PC-9 (cell line): ENCODE measurements at regions not wholly inside any gene's neighbourhood (a gene's known extent, or its start where the extent isn't known, plus 50 kb on each side); places are given as distances from the start of the nearest gene placed in this dataset.

Experiments
- BruUV-seq: library from RNA; stranded (reverse); fragments of 400-500 nt; replicated peaks from 2 replicates; lab custom pipeline; 2021; lab: Mats Ljungman, UMichigan
- CTCF ChIA-PET: fragments of 300-600 bp; sonication (Branson Sonifier 250); formaldehyde crosslinking; loops from one replicate; lab custom pipeline; 2022; ENCODE audit warnings: antibody characterized with exemption; lab: Charles Lee
- POLR2A ChIA-PET: fragments of 300-600 bp; sonication (Branson Sonifier 250); formaldehyde crosslinking; loops from one replicate; lab custom pipeline; 2022; ENCODE audit warnings: antibody characterized with exemption; ENCODE audit not compliant: unreplicated experiment; lab: Charles Lee
- DNase-seq, 2 experiments: peaks; one replicate each; pipeline versions ENCODE4 v3.0.0 to v3.0.0-alpha.2; 2015 to 2022; ENCODE audit warnings: mixed read lengths in 1 of 2
- H2AFZ ChIP-seq: fragments of 200-600 bp; sonication (generic); 2 replicates; pipeline ENCODE4 v1.8.1; 2017; ENCODE audit warnings: antibody characterized with exemption
- H3F3A ChIP-seq: fragments of 200-600 bp; sonication (generic); 2 replicates; pipeline ENCODE4 v1.8.1; 2017; ENCODE audit warnings: antibody characterized with exemption, mild to moderate bottlenecking, low read depth; ENCODE audit not compliant: insufficient read depth
- H3K27ac ChIP-seq: fragments of 200-600 bp; sonication (generic); 2 replicates; pipeline ENCODE4 v1.6.1; 2016; ENCODE audit warnings: mixed run types
- H3K27me3 ChIP-seq: fragments of 200-600 bp; sonication (generic); 2 replicates; pipeline ENCODE4 v1.6.1; 2016; ENCODE audit warnings: low read depth, mixed run types; ENCODE audit not compliant: insufficient read depth
- H3K36me3 ChIP-seq: fragments of 200-600 bp; sonication (generic); 2 replicates; pipeline ENCODE4 v1.6.1; 2016; ENCODE audit warnings: low read depth, mixed run types
- H3K4me1 ChIP-seq: fragments of 200-600 bp; sonication (generic); replicated peaks from 2 replicates; pipeline ENCODE4 v1.6.1; 2016; ENCODE audit warnings: mixed run types; ENCODE audit not compliant: insufficient read depth
- H3K4me2 ChIP-seq: fragments of 200-600 bp; sonication (generic); 2 replicates; pipeline ENCODE4 v1.6.1; 2017; ENCODE audit warnings: mixed run types
- H3K4me3 ChIP-seq: fragments of 200-600 bp; sonication (generic); 2 replicates; pipeline ENCODE4 v1.6.1; 2016; ENCODE audit warnings: mixed run types
- H3K79me2 ChIP-seq: fragments of 200-600 bp; sonication (generic); 2 replicates; pipeline ENCODE4 v1.6.1; 2017; ENCODE audit warnings: low read depth, mixed run types
- H3K9me2 ChIP-seq: fragments of 200-600 bp; sonication (generic); 2 replicates; pipeline ENCODE4 v1.8.1; 2017; ENCODE audit warnings: mild to moderate bottlenecking; ENCODE audit not compliant: insufficient read depth
- H3K9me3 ChIP-seq: fragments of 200-600 bp; sonication (generic); 2 replicates; pipeline ENCODE4 v1.8.1; 2016; ENCODE audit warnings: low read depth; ENCODE audit not compliant: insufficient read depth
- H4K20me1 ChIP-seq: fragments of 200-600 bp; sonication (generic); 2 replicates; pipeline ENCODE4 v1.8.1; 2017; ENCODE audit not compliant: insufficient read depth
- CTCF ChIP-seq: fragments of 200-600 bp; sonication (generic); conservative IDR thresholded peaks from 2 replicates; pipeline ENCODE4 v1.6.1; 2017; ENCODE audit warnings: mixed run types, antibody characterized with exemption, mild to moderate bottlenecking, moderate library complexity
- EZH2 ChIP-seq: fragments of 200-600 bp; sonication (generic); IDR thresholded peaks from 2 replicates; pipeline ENCODE4 v1.8.0; 2017; ENCODE audit warnings: antibody characterized with exemption, low read depth
- intact Hi-C: fragments of 100-400 bp; cut with micrococcal nuclease; formaldehyde crosslinking; loops from one replicate; pipeline ENCODE4 v1.10.0; 2022; ENCODE audit not compliant: unreplicated experiment

- DNase-seq = no peak
- Histone ChIP-seq H3K4me3 (no peak overlapping the region), H3K9me3 (no peaks in the 10 kb centered on the region), H3K36me3 (no peaks in the 10 kb centered on the region), H3K9me2 (no peaks in the 10 kb centered on the region; the same call in 1 of the 2 replicates), H3K79me2 (no peaks in the 10 kb centered on the region), H3F3A (no peaks in the 10 kb centered on the region), H3K4me2 (no peak overlapping the region), H3K4me1 (no peaks in the 10 kb centered on the region), H4K20me1 (no peaks in the 10 kb centered on the region), H3K27me3 (no peaks in the 10 kb centered on the region), H3K27ac (no peak overlapping the region), H2AFZ (no peak overlapping the region)
- intact Hi-C loops = no loop called here
- BruUV-seq = no TSS peak
- ChIA-PET POLR2A (interaction anchor here (0.6 kb wide), 1 partner anchor 13 kb away, joined by 6 read pairs; no protein-coding TSS in a partner anchor), CTCF (no interaction called here)
- TF ChIP-seq EZH2 (no peak), CTCF (no peak)
Measured at GRCh38 chr18:44323125-44323524, 357.6 kb upstream of the SETBP1 start.

GRCh38 chr18:44324361-44324760, 356.3 kb upstream of the SETBP1 start:
- DNase-seq = no peak
- H3K79me2 ChIP-seq = no peaks in the 10 kb centered on the region
- BruUV-seq = no TSS peak
- H4K20me1 ChIP-seq = no peaks in the 10 kb centered on the region
- intact Hi-C loops = no loop called here
- H3K36me3 ChIP-seq = no peaks in the 10 kb centered on the region
- H2AFZ ChIP-seq = no peak overlapping the region
- H3K9me2 ChIP-seq = no peaks in the 10 kb centered on the region
- H3K9me3 ChIP-seq = no peaks in the 10 kb centered on the region
- no peaks in the 10 kb centered on the region for H3F3A ChIP-seq
- no peak overlapping the region for H3K27ac ChIP-seq
- CTCF ChIA-PET = no interaction called here
- H3K4me3 ChIP-seq = no peak overlapping the region
- H3K4me1 ChIP-seq = no peaks in the 10 kb centered on the region
- no peak overlapping the region for H3K4me2 ChIP-seq
- no peaks in the 10 kb centered on the region for H3K27me3 ChIP-seq
- TF ChIP-seq CTCF = no peak
- no peak for TF ChIP-seq EZH2
- POLR2A ChIA-PET = no interaction called here

- ChIA-PET CTCF (no interaction called here), POLR2A (no interaction called here)
- H3K9me2 ChIP-seq = no peaks in the 10 kb centered on the region
- H3K4me1 ChIP-seq = no peaks in the 10 kb centered on the region
- no peaks in the 10 kb centered on the region for H3K79me2 ChIP-seq
- H3K4me2 ChIP-seq = no peak overlapping the region
- no peaks in the 10 kb centered on the region for H4K20me1 ChIP-seq
- TF ChIP-seq CTCF (peak; percentile 64; the same call in 1 of the 2 replicates), EZH2 (no peak)
- no peaks in the 10 kb centered on the region for H3K27me3 ChIP-seq
- intact Hi-C loops = no loop called here
- no peak overlapping the region for H2AFZ ChIP-seq
- peak in 1 of 2 experiments; percentile 20 for DNase-seq
- no peak overlapping the region for H3K4me3 ChIP-seq
- no peaks in the 10 kb centered on the region for H3F3A ChIP-seq
- no peaks in the 10 kb centered on the region for H3K9me3 ChIP-seq
- H3K36me3 ChIP-seq = no peaks in the 10 kb centered on the region
- no TSS peak for BruUV-seq
- no peak overlapping the region for H3K27ac ChIP-seq
Measured at GRCh38 chr18:44325903-44326635, 354.6 kb upstream of the SETBP1 start.
